ENCODE measurements at regions not wholly inside any gene's neighbourhood (a gene's known extent, or its start where the extent isn't known, plus 50 kb on each side); places are given as distances from the start of the nearest gene placed in this dataset.
A peak's percentile ranks its signal among the peaks of the same experiment; 100 is the strongest.
"Not testable (repeated sequence)": the region's sequence is repeated elsewhere in the genome, so short reads cannot be mapped to it uniquely, and the experiment has no call there.

DNA sequence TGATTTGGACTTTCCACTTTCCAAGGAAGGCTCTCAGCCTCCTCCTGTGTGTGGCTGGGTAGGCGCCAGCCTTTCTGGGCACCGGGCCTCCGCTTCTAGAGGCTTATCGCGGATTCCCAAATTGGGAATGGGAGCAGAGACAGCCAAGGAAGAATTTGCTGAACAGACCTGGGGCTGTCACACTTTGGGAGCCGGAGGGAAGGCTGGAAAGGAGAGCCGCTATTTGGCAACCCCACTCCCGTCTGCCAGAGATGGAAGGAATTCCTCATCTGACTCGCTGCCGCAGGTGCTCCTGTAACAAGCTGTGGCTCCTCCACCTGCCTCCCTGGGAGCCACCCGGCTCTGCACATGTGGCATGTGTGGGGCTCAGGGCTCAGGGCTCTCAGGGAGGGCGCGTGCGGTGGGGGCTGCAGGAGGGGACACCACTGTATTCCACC, 50.8 kb upstream of the ECHDC3 start:
- Mint-ChIP-seq H3K36me3 (ENCODE audit: low read depth) (no peaks in the 10 kb centered on the region), H3K9me3 (no peaks in the 10 kb centered on the region), H3K27ac (no peak overlapping the region), H3K4me3 (no peak overlapping the region), H3K4me1 (no peaks in the 10 kb centered on the region), H3K27me3 (peaks cover 4% of the 10 kb centered on the region)
- ATAC-seq (replicated peaks): no peak

DNA sequence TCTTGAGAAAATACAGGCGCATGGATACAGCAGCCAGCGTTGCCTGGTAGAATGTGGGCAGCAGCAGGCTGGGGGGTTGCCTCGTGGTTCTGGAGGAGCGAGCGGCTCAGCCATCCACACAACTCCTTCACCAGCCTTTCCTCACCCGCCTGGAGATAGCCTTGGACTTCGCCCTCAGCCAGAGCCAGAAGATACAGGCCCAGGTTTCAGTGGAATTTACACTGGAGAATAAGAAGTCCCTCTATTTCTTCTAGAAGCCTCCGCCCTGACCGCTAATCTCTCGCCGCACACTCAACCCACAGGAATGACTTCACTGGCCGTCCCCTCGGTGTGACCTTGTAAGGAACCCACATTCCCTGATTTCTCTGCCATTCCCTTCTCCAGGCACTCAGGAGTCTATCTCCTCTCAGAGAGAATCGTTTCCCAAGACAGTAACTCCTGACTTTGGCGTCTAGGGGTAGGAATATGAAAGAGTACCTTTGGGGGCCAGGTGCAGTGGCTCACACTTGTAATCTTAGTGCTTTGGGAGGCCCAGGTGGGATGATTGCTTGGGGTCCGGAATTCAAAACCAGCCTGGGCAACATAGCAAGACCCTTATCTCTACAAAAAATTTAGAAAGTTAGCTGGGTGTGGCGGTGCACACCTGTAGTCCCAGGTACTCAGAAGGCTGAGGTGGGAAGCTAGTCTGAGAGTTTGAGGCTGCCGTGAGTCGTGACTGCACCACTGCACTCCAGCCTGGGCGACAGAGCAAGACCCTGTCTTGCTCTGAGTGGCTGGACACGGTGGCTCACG, 52.0 kb upstream of the ECHDC3 start:
- Mint-ChIP-seq H3K36me3 (ENCODE audit: low read depth) (no peaks in the 10 kb centered on the region), H3K4me3 (no peak overlapping the region), H3K27ac (no peak overlapping the region), H3K4me1 (peaks cover 8% of the 10 kb centered on the region), H3K9me3 (no peaks in the 10 kb centered on the region), H3K27me3 (no peaks in the 10 kb centered on the region)
- no peak for ATAC-seq (replicated peaks)

DNA sequence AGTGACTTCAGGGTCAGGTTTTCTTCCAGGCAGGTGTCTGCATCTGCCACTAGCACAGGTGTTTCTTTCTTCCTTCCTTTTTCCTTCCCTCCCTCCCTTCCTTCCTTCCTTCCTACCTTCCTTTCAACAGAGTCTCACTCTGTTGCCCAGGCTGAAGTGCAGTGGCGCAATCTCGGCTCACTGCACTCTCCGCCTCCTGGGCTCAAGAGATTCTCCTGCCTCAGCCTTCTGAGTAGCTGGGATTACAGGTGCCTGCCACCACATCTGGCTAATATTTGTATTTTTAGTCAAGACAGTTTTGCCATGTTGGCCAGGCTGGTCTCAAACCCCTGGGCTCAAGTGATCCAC, 53.8 kb upstream of the ECHDC3 start:
- peaks cover 20% of the 10 kb centered on the region for H3K4me1 Mint-ChIP-seq
- not testable (repeated sequence) for H3K27ac Mint-ChIP-seq; H3K4me3 Mint-ChIP-seq; H3K27me3 Mint-ChIP-seq; H3K36me3 Mint-ChIP-seq (ENCODE audit: low read depth); H3K9me3 Mint-ChIP-seq; ATAC-seq (replicated peaks)

DNA sequence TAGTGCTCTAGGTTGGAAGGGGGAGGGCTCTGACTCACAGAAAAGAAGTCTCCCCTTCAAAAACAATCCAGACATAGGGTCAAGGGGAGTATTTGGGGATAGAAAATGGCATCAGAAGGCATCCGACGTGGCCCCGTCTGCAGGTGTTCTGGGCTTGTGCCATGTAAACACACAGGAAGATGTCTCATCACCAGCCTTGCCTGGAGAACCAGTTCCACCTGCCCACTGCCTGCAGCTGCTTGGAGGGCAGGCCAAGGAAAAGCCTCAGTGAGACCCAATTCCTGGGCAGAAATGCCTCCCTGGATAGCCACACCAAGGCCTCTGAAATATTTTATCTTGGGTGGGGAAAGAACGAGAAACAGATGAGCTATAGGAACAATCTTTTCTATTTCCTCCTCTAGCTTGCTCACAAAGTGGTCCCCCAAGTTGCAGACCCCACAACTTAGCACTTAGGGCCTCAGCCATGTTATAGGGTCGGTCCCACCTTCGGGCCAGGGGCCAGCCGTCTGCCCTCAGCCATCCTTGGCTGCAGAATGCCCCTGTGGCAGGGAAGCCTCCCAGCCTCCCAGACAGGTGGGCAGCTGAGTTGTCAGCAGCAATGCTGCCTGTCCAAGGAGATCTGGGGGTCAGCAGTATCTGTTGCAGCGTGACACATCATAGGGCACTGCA, 54.3 kb upstream of the ECHDC3 start:
- ATAC-seq (replicated peaks): no peak
- Mint-ChIP-seq H3K9me3 (no peaks in the 10 kb centered on the region), H3K27ac (no peak overlapping the region), H3K27me3 (no peaks in the 10 kb centered on the region), H3K36me3 (ENCODE audit: low read depth) (no peaks in the 10 kb centered on the region), H3K4me1 (peaks cover 20% of the 10 kb centered on the region), H3K4me3 (no peak overlapping the region)

DNA sequence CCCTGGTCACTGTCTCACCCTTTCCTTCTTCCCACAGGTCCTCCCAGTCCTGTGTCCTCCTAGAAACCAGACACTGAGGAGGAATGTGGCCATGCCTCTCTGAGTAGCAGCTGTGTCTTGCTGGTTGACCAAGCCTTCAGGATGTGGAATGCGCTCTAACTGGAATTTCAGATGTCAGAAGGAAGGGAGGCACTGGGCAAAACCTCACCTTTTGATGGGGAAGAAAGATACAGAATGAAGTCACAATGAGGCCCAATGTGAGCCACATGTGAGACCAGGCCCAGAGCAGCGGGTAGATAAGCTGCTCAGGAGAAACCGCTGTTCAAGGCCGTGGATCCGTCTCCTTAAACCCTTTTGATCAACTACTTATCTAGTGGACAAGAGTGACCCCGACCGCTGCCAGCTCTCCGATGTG, 54.8 kb upstream of the ECHDC3 start:
- Mint-ChIP-seq H3K4me3 (no peak overlapping the region), H3K27me3 (no peaks in the 10 kb centered on the region), H3K36me3 (ENCODE audit: low read depth) (no peaks in the 10 kb centered on the region), H3K9me3 (no peaks in the 10 kb centered on the region), H3K27ac (no peak overlapping the region), H3K4me1 (peaks cover 20% of the 10 kb centered on the region)
- no peak for ATAC-seq (replicated peaks)

DNA sequence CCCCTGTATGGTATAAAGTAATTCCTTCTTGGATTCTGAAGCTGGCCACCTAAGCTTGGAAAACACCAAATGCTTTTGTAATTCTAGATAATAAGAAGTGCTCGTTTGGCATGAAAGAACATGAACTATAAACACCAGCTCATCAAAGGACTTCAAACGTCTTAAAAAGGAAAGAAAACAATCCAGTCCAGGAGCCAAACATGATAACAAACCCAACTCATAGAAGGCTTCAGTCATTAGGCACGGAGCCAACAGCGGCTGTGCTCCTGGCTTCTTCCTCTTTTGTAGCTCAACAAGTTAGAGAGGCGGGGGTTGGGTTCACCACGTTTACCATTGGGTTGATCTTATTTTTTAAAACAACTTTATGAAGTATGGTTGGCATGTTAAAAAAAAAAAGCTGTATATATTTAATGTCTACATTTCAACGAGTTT, 56.4 kb upstream of the ECHDC3 start:
- H3K4me3 Mint-ChIP-seq: peak overlapping the region; percentile 68
- H3K27me3 Mint-ChIP-seq: no peaks in the 10 kb centered on the region
- H3K27ac Mint-ChIP-seq: peak overlapping the region; percentile 74
- no peak for ATAC-seq (replicated peaks)
- no peaks in the 10 kb centered on the region for H3K9me3 Mint-ChIP-seq
- H3K4me1 Mint-ChIP-seq: peaks cover 20% of the 10 kb centered on the region
- no peaks in the 10 kb centered on the region for H3K36me3 Mint-ChIP-seq (ENCODE audit: low read depth)

DNA sequence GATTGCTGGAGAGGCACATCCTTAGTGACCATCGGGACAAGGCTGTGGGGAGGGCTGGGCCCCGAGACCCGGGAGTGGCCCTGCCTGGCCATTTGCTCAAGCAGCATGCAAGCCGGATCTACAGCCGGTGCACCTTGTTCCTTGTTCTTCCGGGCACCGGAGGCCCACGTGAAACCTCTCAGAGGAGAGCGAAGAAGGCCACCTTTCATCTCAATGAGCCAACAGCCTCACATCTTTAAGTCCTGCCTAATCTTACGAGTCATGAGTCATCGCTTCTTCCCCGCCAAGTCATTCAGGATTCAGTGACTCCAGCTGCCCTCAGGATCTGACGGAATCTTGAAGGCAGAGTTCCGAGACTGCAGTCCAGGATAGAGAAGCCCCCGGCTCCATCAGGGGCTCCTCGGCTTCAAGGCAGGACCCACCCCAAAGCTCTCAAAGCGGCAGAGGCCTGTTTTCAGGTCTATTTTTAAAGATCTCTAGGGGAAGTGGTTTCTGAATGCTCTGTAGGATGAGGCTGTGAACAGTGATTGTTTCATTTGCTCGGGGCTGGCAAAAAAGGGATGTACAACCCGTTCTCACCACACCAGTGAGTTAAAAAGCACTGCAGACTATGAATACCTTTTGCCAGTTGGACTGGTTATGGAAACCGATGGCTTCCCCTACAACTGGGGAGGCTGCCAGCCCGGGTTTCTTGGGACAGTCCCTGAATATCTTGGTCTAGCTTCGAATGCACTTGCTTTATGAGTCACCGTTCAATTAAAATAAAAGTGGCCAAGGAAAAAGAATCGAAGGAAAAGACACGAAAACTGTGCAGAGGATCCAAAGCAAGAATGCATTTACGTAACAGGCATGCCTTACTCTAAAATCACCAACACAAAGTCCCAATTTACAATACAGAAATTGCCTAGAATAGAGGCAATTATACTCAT, 57.2 kb upstream of the ECHDC3 start:
- Mint-ChIP-seq H3K4me1 (peaks cover 20% of the 10 kb centered on the region), H3K27me3 (no peaks in the 10 kb centered on the region), H3K4me3 (peak overlapping the region; percentile 68), H3K36me3 (ENCODE audit: low read depth) (no peaks in the 10 kb centered on the region), H3K27ac (peak overlapping the region; percentile 74), H3K9me3 (no peaks in the 10 kb centered on the region)
- ATAC-seq (replicated peaks): peak; percentile 89

- ATAC-seq (replicated peaks); H3K9me3 Mint-ChIP-seq; H3K36me3 Mint-ChIP-seq (ENCODE audit: low read depth); H3K27me3 Mint-ChIP-seq: not testable (repeated sequence)
- H3K27ac Mint-ChIP-seq: peak overlapping the region; percentile 74
- peak overlapping the region; percentile 68 for H3K4me3 Mint-ChIP-seq
- peaks cover 20% of the 10 kb centered on the region for H3K4me1 Mint-ChIP-seq
These were observed 57.9 kb upstream of the ECHDC3 start for GRCh38 chr10:11684341-11684716.

- ATAC-seq (replicated peaks): no peak
- Mint-ChIP-seq H3K4me3 (peak overlapping the region; percentile 68), H3K27ac (peak overlapping the region; percentile 74), H3K4me1 (peaks cover 20% of the 10 kb centered on the region), H3K9me3 (no peaks in the 10 kb centered on the region), H3K27me3 (no peaks in the 10 kb centered on the region), H3K36me3 (ENCODE audit: low read depth) (no peaks in the 10 kb centered on the region)
These were observed 58.5 kb upstream of the ECHDC3 start for GRCh38 chr10:11683529-11684320.

DNA sequence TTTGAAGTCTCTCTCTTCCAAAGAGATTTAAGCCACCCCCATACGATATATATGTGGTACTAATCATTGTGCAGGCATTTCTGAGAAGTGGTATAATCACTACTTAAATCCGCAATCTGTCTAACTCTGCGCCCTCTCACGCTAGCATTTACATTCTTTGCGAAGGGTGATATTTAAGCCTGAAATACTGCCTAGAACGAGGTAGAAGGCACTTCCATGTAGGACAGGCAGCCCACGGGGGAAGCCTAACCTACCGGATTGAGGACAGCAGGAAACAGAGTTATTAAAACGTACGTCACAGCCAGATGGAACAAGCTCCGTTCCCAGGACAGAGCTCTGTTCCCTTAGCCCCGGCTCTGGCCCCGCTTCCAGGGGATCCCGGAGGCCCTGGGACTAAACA, 59.3 kb upstream of the ECHDC3 start:
- no peak for ATAC-seq (replicated peaks)
- Mint-ChIP-seq H3K27ac (no peak overlapping the region), H3K4me3 (no peak overlapping the region), H3K4me1 (peaks cover 20% of the 10 kb centered on the region), H3K36me3 (ENCODE audit: low read depth) (no peaks in the 10 kb centered on the region), H3K9me3 (no peaks in the 10 kb centered on the region), H3K27me3 (no peaks in the 10 kb centered on the region)

- Mint-ChIP-seq H3K36me3 (ENCODE audit: low read depth) (no peaks in the 10 kb centered on the region), H3K4me3 (no peak overlapping the region), H3K4me1 (peaks cover 20% of the 10 kb centered on the region), H3K9me3 (no peaks in the 10 kb centered on the region), H3K27ac (no peak overlapping the region), H3K27me3 (peaks cover 2% of the 10 kb centered on the region)
- ATAC-seq (replicated peaks): no peak
These were observed 59.9 kb upstream of the ECHDC3 start for GRCh38 chr10:11682267-11682683.

- peaks cover 5% of the 10 kb centered on the region for H3K9me3 Mint-ChIP-seq
- H3K27me3 Mint-ChIP-seq: peaks cover 13% of the 10 kb centered on the region
- H3K36me3 Mint-ChIP-seq (ENCODE audit: low read depth): no peaks in the 10 kb centered on the region
- no peak overlapping the region for H3K27ac Mint-ChIP-seq
- no peak overlapping the region for H3K4me3 Mint-ChIP-seq
- no peak for ATAC-seq (replicated peaks)
- peaks cover 16% of the 10 kb centered on the region for H3K4me1 Mint-ChIP-seq
These were observed 61.7 kb upstream of the ECHDC3 start for GRCh38 chr10:11680496-11680895.

GRCh38 chr10:11679946-11680345, 62.2 kb upstream of the ECHDC3 start:
- Mint-ChIP-seq H3K4me1 (peaks cover 10% of the 10 kb centered on the region), H3K27ac (no peak overlapping the region), H3K36me3 (ENCODE audit: low read depth) (no peaks in the 10 kb centered on the region), H3K9me3 (peaks cover 5% of the 10 kb centered on the region), H3K4me3 (no peak overlapping the region), H3K27me3 (peaks cover 16% of the 10 kb centered on the region)
- no peak for ATAC-seq (replicated peaks)
